ENCODE measurements at regions not wholly inside any gene's neighbourhood (a gene's known extent, or its start where the extent isn't known, plus 50 kb on each side); places are given as distances from the start of the nearest gene placed in this dataset.
"Not testable (repeated sequence)": the region's sequence is repeated elsewhere in the genome, so short reads cannot be mapped to it uniquely, and the experiment has no call there.

DNA sequence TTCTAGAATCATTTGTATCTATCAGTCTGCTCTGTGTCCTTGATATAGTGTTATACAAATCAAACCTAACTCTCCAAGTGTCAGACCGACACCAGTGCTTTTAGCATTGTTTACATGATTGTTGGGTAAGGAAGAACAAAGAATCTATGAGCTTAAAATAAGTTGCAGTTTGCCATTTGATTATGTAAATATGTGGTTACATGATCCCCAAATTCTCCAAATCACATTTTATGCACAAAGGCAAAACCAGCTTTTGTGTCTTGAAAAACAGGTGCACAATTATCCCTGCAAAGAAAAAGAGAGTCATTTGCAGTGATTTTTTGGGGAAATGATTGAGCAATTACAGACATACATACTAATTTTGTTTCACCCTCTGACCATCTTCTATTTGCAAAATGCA is 652.6 kb upstream of the CHAC2 start:
- DNase-seq (ENCODE audit: low read depth in 4 of 4, low spot score in 1 of 4), result no peak

DNA sequence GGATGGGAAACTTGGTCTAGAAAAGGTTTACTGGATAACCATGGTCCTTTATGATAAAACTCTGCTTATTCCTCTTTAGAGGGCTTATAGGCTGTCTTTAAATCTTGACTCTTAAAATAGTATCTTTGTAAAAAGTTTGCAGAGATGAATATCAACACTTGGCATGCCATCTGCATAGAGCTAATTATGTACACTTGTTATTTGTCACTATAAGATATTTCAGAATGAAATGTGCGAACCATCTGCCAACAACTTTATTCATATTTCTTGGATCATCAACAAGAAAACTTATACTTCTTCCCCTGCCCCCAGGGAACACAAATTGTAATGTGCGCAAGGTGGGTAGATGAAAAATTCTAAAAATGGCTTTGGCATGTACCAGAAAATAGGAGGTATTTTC is 653.0 kb upstream of the CHAC2 start:
- no peak for DNase-seq (ENCODE audit: low read depth in 4 of 4, low spot score in 1 of 4)

DNA sequence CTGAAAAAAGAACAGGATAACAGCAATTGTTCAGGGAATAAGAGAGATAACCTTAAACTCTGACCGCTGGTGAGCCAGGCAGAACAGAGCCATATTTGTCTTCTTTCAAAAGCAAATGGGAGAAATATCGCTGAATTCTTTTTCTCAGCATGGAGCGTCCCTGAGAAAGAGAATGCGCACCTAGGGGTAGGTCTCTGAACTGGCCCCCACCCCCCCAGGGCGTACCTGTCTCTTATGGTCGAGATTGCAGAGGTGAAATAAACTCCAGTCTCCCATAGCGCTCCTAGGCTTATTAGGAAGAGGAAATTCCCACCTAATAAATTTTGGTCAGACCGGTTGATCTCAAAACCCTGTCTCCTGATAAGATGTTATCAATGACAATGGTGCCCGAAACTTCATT is 655.2 kb upstream of the CHAC2 start:
- not testable (repeated sequence) for DNase-seq (ENCODE audit: low read depth in 4 of 4, low spot score in 1 of 4)

DNA sequence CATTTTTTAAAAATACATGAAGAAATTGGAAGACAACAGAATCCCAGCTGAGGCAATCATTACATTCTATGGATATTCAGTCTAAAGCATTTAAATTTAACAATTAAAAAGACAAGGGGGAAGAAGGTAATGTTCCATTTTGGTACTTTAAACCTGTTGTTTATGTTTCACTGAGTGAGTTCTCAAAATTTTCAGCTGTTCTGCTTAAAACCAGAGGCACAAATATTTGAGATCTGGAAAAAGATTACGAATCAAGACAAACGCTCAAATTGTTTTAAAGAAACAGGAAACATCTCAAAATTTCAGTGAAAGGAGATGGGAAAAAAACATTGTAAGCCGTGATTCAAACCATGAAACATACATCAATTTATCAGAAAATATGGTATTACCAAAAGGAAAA is 656.2 kb upstream of the CHAC2 start:
- DNase-seq (ENCODE audit: low read depth in 4 of 4, low spot score in 1 of 4), result no peak

DNA sequence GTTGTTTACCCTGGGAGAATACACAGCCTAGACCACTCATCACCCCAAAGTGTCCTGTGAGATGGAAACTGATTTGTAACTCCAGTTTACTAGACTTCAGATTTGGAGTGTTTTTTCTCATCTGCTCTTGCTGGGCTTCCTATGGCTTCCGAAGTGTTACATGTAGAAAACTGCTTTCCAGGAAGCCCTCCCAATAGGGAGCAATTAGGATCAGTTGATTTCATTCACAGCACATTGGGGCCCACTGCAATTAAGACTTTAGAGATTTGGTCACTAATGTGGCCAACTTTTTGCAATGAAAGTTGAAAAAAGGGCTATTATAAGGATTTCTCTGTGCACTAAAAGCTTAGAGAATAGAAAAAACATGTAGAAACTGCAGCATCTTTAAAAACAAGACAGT is 656.6 kb upstream of the CHAC2 start:
- no peak for DNase-seq (ENCODE audit: low read depth in 4 of 4, low spot score in 1 of 4)

DNA sequence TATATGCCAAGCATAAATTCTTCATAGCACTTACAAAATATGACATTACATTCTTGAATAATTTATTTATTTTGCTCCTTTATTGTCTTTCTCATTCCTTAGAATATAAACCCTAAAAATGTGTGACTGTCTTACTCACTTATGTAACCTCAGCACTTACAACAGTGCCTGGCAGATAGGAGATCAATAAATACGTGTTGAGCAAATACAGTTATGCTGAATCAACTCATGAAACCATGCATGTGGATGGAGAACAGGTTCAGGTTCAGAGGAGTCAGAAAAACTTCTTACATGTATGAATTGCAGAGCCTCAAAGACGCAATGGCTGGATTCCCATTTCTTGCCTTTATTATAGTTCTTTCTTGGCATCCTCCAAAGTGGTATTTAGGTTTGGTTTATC is 659.4 kb upstream of the CHAC2 start:
- no peak for DNase-seq (ENCODE audit: low read depth in 4 of 4, low spot score in 1 of 4)

DNA sequence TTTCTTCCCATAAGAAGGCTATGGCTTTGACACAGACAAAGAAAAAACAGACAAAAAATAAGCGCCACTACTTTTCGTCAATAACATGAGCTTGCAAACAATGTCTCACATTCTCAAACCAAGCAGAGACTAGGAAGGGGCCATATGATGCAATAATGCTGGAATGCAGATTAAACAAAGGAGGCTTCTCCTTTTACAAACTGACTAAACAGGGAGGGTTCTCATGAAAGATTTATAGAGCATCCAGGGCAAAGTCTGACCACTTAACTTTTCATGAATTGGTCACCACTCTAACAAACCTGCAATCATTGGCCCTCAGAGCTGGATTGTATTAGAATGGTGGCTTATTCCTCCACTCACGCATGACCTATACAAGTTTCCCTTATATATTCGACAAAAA is 663.3 kb upstream of the CHAC2 start:
- DNase-seq (ENCODE audit: low read depth in 4 of 4, low spot score in 1 of 4), result no peak

DNA sequence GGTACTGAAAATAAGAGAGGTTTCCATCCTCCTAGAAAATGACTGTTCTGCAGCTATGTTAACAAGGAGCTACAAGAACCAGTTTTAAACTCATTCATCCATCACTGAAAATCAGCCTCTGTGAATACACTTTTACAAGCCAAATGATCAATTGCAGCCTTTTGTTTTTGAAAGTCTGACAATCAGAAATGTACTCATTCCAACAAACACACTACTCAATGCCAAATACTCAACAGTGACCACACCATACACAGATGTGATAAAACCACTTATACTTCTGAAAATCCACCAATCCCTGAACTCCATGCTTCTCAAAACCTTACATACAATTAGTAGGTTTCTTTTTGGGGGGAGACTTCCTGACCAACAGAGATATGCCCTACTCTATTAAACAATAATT is 663.9 kb upstream of the CHAC2 start:
- no peak for DNase-seq (ENCODE audit: low read depth in 4 of 4, low spot score in 1 of 4)

DNA sequence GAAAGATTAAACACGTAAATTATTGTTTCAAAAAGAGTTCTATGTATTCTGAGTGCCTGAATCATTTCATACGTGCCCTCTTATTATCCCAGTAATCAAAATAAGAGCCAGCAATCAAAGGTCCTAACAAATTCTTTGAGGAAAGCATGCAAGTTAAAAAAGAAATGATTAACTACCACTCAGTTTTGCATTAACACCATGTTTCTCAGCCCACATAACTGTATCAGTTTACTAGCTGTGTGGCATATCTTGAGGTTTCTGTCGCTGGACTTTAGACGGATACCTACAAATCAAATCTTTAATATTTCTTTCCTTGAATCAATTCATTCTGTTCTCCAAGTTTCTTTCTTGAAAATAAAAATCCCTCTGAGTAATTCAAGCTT is 668.9 kb upstream of the CHAC2 start:
- no peak for DNase-seq (ENCODE audit: low read depth in 4 of 4, low spot score in 1 of 4)

DNA sequence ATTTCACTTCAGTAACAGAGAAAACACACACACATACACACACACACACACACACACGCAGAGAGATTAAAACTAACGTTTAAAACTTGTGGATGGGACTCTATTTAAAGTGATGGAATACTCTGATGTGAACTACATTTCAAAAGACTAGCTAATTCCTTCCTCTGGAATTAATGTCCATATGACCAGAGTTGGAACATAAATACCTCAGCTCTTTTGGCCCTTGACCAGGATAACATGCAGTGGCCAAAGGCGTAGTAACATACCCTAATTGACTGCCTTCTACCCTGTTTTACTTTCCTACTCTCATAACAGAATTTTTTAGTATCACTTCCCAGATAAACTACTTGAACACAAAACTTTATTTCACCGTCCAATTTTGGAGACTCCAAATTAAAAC is 671.3 kb upstream of the CHAC2 start:
- DNase-seq (ENCODE audit: low read depth in 4 of 4, low spot score in 1 of 4), result no peak

DNA sequence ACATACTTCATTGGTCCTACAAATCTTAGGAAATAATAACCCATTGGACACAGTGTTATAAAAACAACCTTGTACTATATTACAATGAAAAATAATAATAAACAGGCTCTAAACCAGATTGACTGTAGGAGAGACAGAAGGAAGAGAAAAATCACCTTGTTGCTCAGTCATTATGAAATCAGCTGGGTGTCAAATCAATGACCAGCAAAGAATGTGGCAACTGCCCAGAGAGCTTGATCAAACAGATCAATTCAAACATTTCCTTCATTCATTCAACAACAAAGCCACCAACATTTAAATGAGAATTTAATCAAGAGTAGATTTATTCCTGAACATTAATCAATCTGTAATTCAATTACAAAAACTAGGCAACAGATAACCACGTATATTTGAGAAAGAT is 671.9 kb upstream of the CHAC2 start:
- DNase-seq (ENCODE audit: low read depth in 4 of 4, low spot score in 1 of 4), result no peak

DNA sequence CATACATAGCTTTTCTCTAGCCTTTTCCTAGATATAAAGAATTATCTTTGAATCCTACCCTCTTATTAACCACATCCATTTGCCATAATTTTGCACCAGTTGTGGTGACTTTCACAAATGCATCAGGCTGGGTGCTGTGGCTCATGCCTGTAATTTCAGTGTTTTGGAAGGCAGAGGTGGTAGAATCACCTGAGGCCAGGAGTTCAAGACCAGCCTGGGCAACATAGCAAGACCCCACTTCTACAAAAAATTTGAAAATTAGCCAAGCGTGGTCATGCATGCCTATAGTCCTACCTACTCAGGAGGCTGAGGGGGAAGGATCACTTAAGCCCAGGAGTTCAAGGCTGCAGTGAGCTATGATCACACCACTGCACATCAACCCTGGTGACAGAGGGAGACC is 672.4 kb upstream of the CHAC2 start:
- DNase-seq (ENCODE audit: low read depth in 4 of 4, low spot score in 1 of 4), result no peak

DNA sequence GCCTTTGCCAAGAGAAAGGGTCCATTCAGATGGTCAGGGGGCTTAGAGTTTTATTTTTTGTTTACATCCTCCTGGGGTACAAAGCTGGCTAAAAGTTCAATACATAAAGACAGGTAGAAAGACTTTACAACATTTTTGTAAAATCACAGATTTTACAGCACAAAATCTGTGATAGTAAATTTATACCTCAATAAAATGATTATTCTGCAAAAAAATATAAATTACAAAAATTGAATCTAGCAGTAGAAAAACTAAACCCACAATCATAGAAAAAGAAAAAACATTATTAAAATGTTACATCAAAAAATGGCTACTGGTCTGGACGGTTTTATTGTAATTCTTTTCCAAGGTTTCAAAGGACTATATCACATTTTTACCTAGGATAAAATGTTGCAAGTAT is 674.2 kb upstream of the CHAC2 start:
- DNase-seq (ENCODE audit: low read depth in 4 of 4, low spot score in 1 of 4), result no peak

DNA sequence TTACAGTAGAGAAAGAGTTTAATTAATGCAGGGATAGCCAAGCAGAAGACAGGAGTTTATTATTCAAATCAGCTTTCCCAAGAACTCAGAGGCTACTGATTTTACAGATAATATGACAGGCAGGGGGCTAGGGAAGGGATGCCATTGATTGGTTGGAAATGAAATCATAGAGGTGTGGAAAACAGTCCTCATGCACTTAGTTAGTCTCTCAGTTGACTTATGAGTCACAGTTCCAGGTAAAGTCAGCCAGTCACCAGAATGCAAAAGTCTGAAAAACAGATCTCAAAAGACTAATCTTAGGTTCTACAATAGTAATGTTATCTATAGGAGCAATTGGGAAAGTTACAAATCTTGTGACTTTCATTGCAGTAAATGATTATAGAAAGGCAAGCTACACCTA is 676.4 kb upstream of the CHAC2 start:
- no peak for DNase-seq (ENCODE audit: low read depth in 4 of 4, low spot score in 1 of 4)

DNA sequence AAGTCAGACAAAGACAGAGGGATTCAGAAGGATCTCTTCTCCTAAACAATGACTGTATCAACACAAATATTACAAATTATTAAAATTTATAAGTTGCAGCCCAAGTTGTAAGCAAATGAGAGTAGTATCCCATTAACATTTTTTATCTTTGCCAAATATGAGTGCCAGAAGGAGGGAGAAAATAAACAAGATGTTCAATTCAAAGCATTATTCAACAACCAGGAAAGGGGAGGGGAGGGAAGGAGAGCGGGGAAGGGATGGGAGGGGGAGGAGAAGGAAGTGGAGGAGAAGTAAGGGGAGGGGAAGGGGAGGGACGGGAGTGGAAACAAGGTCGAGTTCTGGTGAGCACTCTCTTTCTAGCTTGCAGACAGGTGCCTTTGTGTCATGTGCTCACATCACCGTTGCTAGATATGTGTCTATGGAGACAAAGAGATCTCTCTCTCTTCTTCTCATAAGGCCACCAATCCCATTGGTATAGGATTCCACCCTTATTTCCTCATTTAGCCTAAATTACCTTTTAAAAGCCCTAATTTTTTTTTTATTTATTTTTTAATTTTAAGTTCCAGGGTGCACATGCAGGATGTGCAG is 679.6 kb upstream of the CHAC2 start:
- DNase-seq (ENCODE audit: low read depth in 4 of 4, low spot score in 1 of 4), result no peak

DNA sequence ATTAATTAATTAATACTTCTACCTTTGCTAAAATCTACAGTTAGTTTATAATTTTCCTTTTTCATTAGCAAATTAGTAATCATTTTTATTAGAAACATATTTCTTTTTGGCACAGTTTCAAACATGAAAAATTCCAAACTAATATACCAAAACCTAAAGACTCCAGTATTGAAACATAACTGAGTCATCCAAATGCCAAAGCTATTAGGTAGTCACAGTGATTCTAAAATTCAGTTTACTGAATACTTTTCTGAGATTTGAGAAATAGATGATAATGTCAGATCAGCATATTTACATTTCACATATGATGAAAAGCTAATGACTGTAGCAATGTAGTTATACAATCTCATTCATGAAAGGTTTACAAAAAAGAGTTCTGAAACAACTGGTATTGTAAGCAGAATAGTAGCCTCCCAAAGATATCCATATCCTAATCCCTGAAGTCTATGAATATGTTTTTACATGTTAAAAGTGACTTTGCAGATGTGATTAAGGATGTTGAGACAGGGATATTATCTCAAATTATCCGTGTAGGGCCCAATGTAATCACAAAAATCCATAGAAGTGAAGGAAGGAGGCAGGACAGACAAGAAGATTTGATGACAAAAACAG is 680.2 kb upstream of the CHAC2 start:
- DNase-seq (ENCODE audit: low read depth in 4 of 4, low spot score in 1 of 4), result no peak

DNA sequence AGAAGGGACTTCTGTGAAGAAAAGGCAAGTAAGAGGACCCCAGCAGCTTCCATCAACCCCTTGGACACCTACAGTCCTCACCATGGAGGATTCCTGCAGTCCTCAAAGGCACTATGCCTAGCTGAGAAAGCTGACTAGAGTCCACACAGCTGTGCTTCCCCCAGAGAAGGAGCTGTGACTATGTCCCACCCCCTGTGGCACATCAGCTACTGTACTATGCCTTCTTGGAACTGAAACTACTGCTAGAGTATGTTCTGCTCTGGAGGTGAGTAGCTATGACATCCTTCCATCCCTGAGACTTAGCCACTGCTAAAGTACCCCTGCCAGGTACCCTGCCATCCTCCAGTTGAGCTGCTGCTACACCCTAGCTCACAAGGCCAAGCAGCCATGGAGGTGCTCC is 690.2 kb upstream of the CHAC2 start:
- no peak for DNase-seq (ENCODE audit: low read depth in 4 of 4, low spot score in 1 of 4)

DNA sequence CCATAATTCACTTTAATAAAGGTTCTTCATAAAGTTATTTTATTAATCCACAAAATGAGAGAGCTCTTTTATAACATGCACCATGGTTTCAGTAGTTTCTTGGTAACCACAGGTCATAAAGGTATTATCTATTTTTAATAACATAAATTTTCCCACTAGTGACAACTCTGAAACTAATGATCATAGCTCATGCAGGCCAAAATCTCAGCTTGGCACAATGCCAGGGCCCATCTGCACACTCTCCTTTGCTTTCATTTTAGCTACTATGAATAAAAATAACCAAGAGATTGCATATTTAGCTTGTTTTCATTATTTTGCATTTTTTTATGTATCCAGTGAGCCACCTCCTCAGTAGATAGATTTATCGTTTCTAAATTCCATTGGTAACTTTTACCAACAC is 691.8 kb upstream of the CHAC2 start:
- DNase-seq (ENCODE audit: low read depth in 4 of 4, low spot score in 1 of 4), result no peak

DNA sequence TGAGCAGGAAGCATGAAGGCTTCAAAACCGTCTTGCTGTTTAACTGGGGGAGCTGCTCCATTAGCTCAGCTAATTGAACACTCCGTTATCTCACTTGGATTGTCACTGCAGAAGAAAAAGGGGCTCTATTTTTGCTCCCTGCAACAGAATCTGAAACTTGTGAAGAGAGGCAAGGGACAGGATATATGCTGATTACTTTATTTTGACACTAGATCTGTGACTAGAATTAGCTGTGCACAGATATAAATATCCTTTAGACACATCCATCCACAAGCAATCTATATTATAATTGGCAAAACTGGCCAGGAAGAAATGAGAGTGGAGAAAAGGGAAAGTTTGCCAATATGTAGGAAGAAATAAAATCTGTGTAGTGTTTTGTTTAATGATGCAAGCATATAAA is 700.1 kb upstream of the CHAC2 start:
- DNase-seq (ENCODE audit: low read depth in 4 of 4, low spot score in 1 of 4), result no peak

DNA sequence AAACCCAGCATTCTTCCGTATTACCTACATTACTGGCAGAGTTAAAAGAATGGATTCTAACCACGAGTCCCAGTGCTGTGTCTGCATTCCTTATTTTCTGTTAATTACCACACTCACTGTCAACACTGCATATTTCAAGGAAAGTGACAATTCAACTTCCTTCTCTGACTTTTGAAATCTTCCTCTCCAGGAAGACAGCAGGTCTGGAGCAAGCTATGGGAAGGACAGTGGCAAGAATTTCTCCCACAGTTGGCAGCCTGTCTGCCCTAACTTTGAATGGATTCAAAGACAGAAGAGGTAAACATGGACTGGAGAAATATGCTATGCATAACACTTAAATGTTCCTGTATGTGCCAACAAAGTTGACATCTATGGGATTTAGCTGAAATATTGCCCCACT is 700.5 kb upstream of the CHAC2 start:
- DNase-seq (ENCODE audit: low read depth in 4 of 4, low spot score in 1 of 4), result no peak

DNA sequence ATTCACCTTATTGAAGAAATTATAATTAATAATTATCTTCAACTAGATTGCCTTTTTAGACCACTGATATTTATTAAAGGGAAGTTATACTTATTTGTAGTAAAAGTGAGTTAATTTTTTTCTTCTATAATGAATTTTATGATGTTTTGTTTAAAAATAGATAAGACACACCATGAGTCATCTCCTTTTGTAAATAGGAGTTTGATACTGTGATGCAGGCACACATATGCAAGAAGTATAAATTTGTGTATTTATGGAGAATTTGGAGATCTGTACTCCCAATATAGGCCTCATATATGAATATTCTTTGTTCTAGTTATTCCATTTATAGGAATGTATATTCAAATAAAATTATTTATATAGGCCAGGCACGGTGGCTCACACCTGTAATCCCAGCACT is 703.5 kb upstream of the CHAC2 start:
- no peak for DNase-seq (ENCODE audit: low read depth in 4 of 4, low spot score in 1 of 4)

DNA sequence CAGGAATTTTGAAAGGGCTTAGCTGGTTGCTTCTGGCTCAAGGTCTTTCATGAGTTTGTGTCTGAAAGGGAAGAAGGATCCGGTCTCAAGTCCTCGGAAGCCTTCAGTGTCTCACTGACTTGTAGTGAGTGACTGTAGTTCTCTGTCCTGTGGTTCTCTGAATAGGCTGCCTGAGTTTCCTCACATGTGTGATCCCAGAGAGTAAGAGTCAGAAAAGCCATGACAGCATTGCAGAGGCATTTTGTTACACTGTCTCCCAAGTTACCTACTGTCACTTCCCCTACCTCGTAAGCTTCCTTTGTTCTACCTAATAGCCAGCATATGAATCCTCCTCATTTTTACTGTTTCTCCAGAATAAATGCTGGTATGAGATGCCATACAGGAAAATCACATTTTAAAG is 709.1 kb upstream of the CHAC2 start:
- no peak for DNase-seq (ENCODE audit: low read depth in 4 of 4, low spot score in 1 of 4)

DNA sequence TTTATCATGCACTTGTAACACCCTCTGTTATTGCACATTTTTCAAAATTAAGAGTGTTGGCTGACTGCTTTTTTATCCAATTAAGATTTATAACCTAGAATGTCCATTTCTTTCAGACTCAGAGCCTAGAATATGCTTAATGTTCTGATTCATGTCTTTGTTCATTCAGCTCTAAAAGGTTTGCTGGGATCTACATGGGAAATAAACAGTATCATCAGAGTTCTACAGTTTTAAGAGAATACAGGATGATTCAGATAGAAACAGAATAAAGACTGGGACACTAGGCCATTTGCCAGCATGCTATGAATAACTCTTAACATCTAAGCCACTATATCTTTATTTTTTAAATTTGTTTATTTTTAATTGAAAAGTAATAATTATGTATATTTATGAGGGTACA is 713.7 kb upstream of the CHAC2 start:
- DNase-seq (ENCODE audit: low read depth in 4 of 4, low spot score in 1 of 4), result no peak

DNA sequence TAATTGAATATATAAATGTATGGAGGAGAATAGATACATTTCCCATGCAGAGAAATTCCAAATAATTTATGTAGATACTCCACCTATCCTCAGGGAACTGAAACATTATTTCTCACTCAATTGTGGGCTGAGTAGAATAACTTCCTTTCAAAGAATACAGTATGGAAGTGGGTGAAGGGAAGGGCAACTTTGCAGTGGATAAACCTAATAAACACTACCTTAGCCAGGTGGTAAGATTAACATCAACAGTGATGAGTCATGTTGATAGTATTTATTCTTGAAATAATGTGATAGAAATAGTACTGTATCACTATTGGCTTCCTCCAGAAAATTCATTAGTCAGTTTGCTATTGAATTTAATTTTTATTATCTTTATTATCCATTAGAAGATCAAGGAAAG is 716.4 kb upstream of the CHAC2 start:
- DNase-seq (ENCODE audit: low read depth in 4 of 4, low spot score in 1 of 4), result no peak

All from stimulated activated CD4-positive, alpha-beta T cell treated with anti-CD3 and anti-CD28 coated beads, Interleukin-1b, Interleukin-23, amount 100 ng/mL, for 24 hours (primary cell).